H1 (cell line): ENCODE measurements at regions not wholly inside any gene's neighbourhood (a gene's known extent, or its start where the extent isn't known, plus 50 kb on each side); places are given as distances from the start of the nearest gene placed in this dataset.

Experiments used
- CTCF ChIA-PET: fragments of 300-600 bp; sonication (Branson Sonifier 250); formaldehyde crosslinking; loops from one replicate; lab custom pipeline; 2021; ENCODE audit not compliant: partially characterized antibody; lab: Charles Lee
- POLR2A ChIA-PET: fragments of 300-600 bp; sonication (Branson Sonifier 250); formaldehyde crosslinking; loops from one replicate; lab custom pipeline; 2021; ENCODE audit warnings: inconsistent platforms; ENCODE audit not compliant: partially characterized antibody; lab: Charles Lee
- DNase-seq, 2 experiments: peaks; one replicate each; pipeline versions ENCODE4 v3.0.0 to v3.0.0-alpha.2; 2010 to 2022; ENCODE audit warnings: low spot score in 2 of 2, low read depth in 1 of 2, mixed read lengths in 1 of 2
- FAIRE-seq: peaks from 2 replicates; lab custom pipeline; 2011; peaks lifted over from hg19 to GRCh38; lab: Jason Lieb, UNC
- H2AFZ ChIP-seq: 2 replicates; pipeline ENCODE4 v1.8.1; 2012; ENCODE audit warnings: low read length, inconsistent platforms
- H2AK5ac ChIP-seq: 2 replicates; pipeline ENCODE4 v1.6.1; 2013; ENCODE audit warnings: low read depth, low read length
- H2BK120ac ChIP-seq: replicated peaks from 2 replicates; pipeline ENCODE3; 2013; ENCODE audit warnings: low read depth, low read length, inconsistent platforms
- H2BK12ac ChIP-seq: 2 replicates; pipeline ENCODE4 v1.6.1; 2013; ENCODE audit warnings: low read depth, low read length
- H2BK15ac ChIP-seq: 2 replicates; pipeline ENCODE4 v1.6.1; 2013; ENCODE audit warnings: low read length
- H2BK20ac ChIP-seq: 2 replicates; pipeline ENCODE4 v1.6.1; 2013; ENCODE audit warnings: low read length
- H2BK5ac ChIP-seq: 2 replicates; pipeline ENCODE4 v1.6.1; 2013; ENCODE audit warnings: low read depth, low read length
- H3K14ac ChIP-seq: 2 replicates; pipeline ENCODE4 v1.6.1; 2013; ENCODE audit warnings: inconsistent platforms; ENCODE audit not compliant: insufficient read length
- H3K18ac ChIP-seq: 2 replicates; pipeline ENCODE4 v1.6.1; 2013; ENCODE audit warnings: low read length; ENCODE audit errors: extremely low read depth
- H3K23ac ChIP-seq: 2 replicates; pipeline ENCODE4 v1.6.1; 2013; ENCODE audit warnings: inconsistent platforms; ENCODE audit not compliant: insufficient read length
- H3K23me2 ChIP-seq: 2 replicates; pipeline ENCODE4 v1.6.1; 2013; ENCODE audit warnings: low read depth, low read length
- H3K27ac ChIP-seq: 2 replicates; pipeline ENCODE4 v1.6.1; 2011; ENCODE audit warnings: low read depth, low read length, inconsistent platforms
- H3K27me3 ChIP-seq, 4 experiments: replicated peaks in 1 of 4; 1 replicate in 1 of 4; 2 replicates in 3 of 4; pipeline versions ENCODE4 v1.6.1 to v1.8.1; 2011 to 2013; ENCODE audit warnings: low read length in 3 of 4, mild to moderate bottlenecking in 3 of 4, inconsistent platforms in 2 of 4, mixed read lengths in 2 of 4, moderate library complexity in 1 of 4; ENCODE audit not compliant: control insufficient read depth in 3 of 4, insufficient read depth in 3 of 4; ENCODE audit errors: extremely low read depth in 1 of 4
- H3K36me3 ChIP-seq, 4 experiments: 2 replicates each; pipeline versions ENCODE4 v1.6.1 to v1.8.1; 2011 to 2013; ENCODE audit warnings: mild to moderate bottlenecking in 4 of 4, low read length in 3 of 4, moderate library complexity in 2 of 4, control low read depth in 1 of 4, inconsistent platforms in 1 of 4; ENCODE audit not compliant: insufficient read depth in 4 of 4, control insufficient read depth in 2 of 4
- H3K4ac ChIP-seq: replicated peaks from 2 replicates; pipeline ENCODE3; 2013; ENCODE audit warnings: low read length, low read depth, mixed read lengths, inconsistent platforms; ENCODE audit not compliant: insufficient read length
- H3K4me1 ChIP-seq, 4 experiments: replicated peaks in 1 of 4; 1 replicate in 1 of 4; 2 replicates in 3 of 4; pipeline versions ENCODE4 v1.6.1 to v1.8.1; 2011 to 2013; ENCODE audit warnings: low read length in 3 of 4, inconsistent platforms in 2 of 4, mixed read lengths in 1 of 4; ENCODE audit not compliant: insufficient read depth in 4 of 4, control insufficient read depth in 3 of 4
- H3K4me2 ChIP-seq, 2 experiments: 2 replicates each; pipeline versions ENCODE4 v1.6.1 to v1.8.1; 2011 to 2013; ENCODE audit warnings: low read depth in 2 of 2, low read length in 2 of 2, control low read depth in 1 of 2, inconsistent platforms in 1 of 2, mild to moderate bottlenecking in 1 of 2; ENCODE audit not compliant: insufficient read depth in 1 of 2
- H3K4me3 ChIP-seq, 4 experiments: fragments of 200-600, 300-600 bp in 1 of 4; sonication (generic), shearing (Covaris generic), sonication (Bioruptor Twin) in 1 of 4; 2 replicates each; pipeline versions ENCODE4 v1.5.1 to v1.8.1; 2011 to 2016; ENCODE audit warnings: low read length in 4 of 4, low read depth in 3 of 4, control low read depth in 2 of 4, inconsistent platforms in 2 of 4, mild to moderate bottlenecking in 2 of 4, mixed read lengths in 1 of 4, moderate library complexity in 1 of 4; ENCODE audit not compliant: insufficient read depth in 2 of 4; ENCODE audit errors: extremely low read depth in 1 of 4
- H3K56ac ChIP-seq: replicated peaks from 2 replicates; pipeline ENCODE3; 2013; ENCODE audit warnings: low read depth, mild to moderate bottlenecking, mixed read lengths, low read length, inconsistent platforms; ENCODE audit not compliant: insufficient read length
- H3K79me1 ChIP-seq: 2 replicates; pipeline ENCODE4 v1.6.1; 2013; ENCODE audit warnings: low read depth, low read length, control low read depth
- H3K79me2 ChIP-seq, 2 experiments: 2 replicates each; pipeline versions ENCODE4 v1.6.1 to v1.8.1; 2012 to 2013; ENCODE audit warnings: low read length in 2 of 2, mild to moderate bottlenecking in 2 of 2, inconsistent platforms in 1 of 2; ENCODE audit not compliant: insufficient read depth in 2 of 2, control insufficient read depth in 1 of 2
- H3K9ac ChIP-seq, 4 experiments: replicated peaks in 1 of 4; 1 replicate in 1 of 4; 2 replicates in 3 of 4; pipeline versions ENCODE4 v1.6.1 to v1.8.1; 2011 to 2013; ENCODE audit warnings: low read depth in 3 of 4, low read length in 3 of 4, control low read depth in 2 of 4, mild to moderate bottlenecking in 2 of 4, moderate library complexity in 2 of 4, inconsistent platforms in 1 of 4; ENCODE audit errors: extremely low read depth in 1 of 4
- H3K9me3 ChIP-seq, 2 experiments: 2 replicates each; pipeline versions ENCODE4 v1.6.1 to v1.8.1; 2012 to 2013; ENCODE audit warnings: mild to moderate bottlenecking in 2 of 2, moderate library complexity in 2 of 2, control low read depth in 1 of 2, inconsistent platforms in 1 of 2, low read depth in 1 of 2, low read length in 1 of 2, mixed read lengths in 1 of 2; ENCODE audit not compliant: insufficient read depth in 2 of 2
- H4K20me1 ChIP-seq, 2 experiments: replicated peaks in 1 of 2; 2 replicates each; pipeline versions ENCODE3 to v1.8.1; 2011 to 2013; ENCODE audit warnings: inconsistent platforms in 2 of 2, low read length in 2 of 2, mild to moderate bottlenecking in 1 of 2; ENCODE audit not compliant: insufficient read depth in 2 of 2, control insufficient read depth in 1 of 2
- H4K5ac ChIP-seq: 2 replicates; pipeline ENCODE4 v1.6.1; 2013; ENCODE audit warnings: low read length, low read depth, mixed read lengths, inconsistent platforms; ENCODE audit not compliant: insufficient read length
- H4K8ac ChIP-seq: 2 replicates; pipeline ENCODE4 v1.8.0; 2013; ENCODE audit warnings: mild to moderate bottlenecking, moderate library complexity, low read length, inconsistent platforms; ENCODE audit not compliant: insufficient read depth; ENCODE audit errors: extremely low read depth
- H4K91ac ChIP-seq: replicated peaks from 2 replicates; pipeline ENCODE3; 2013; ENCODE audit warnings: low read length, mixed read lengths, inconsistent platforms; ENCODE audit not compliant: insufficient read length
- CHD2 ChIP-seq: IDR thresholded peaks from 2 replicates; pipeline ENCODE4 v1.6.1; 2012; ENCODE audit warnings: low read length, improper control_type of control experiment
- EGR1 ChIP-seq: IDR thresholded peaks from 2 replicates; pipeline ENCODE4 v1.6.1; 2011; ENCODE audit warnings: low read depth, low read length, borderline replicate concordance
- GABPA ChIP-seq: IDR thresholded peaks from 2 replicates; pipeline ENCODE4 v1.6.1; 2011; ENCODE audit warnings: mild to moderate bottlenecking, low read length, moderate library complexity, borderline replicate concordance; ENCODE audit not compliant: insufficient read depth
- GTF2F1 ChIP-seq: IDR thresholded peaks from 2 replicates; pipeline ENCODE4 v1.6.1; 2012; ENCODE audit warnings: low read depth, low read length, improper control_type of control experiment, borderline replicate concordance
- POLR2A ChIP-seq, 2 experiments: IDR thresholded peaks; 1 replicate in 1 of 2; 2 replicates in 1 of 2; pipeline ENCODE4 v1.6.1; 2011; ENCODE audit warnings: low read depth in 2 of 2, low read length in 2 of 2, mild to moderate bottlenecking in 2 of 2; ENCODE audit errors: control extremely low read depth in 1 of 2
- TBP ChIP-seq: IDR thresholded peaks from 2 replicates; pipeline ENCODE4 v1.6.1; 2011; ENCODE audit warnings: low read depth, low read length, improper control_type of control experiment
- WGBS, 2 experiments: shearing (Covaris generic) in 1 of 2; methylation state at CpG; one replicate each; pipeline versions ENCODE4 v1.1.6 to v1.1.7; 2013 to 2015; ENCODE audit warnings: low lambda C conversion rate in 2 of 2, mixed read lengths in 2 of 2, inconsistent platforms in 1 of 2, low coverage in 1 of 2, missing lambda C conversion rate in 1 of 2; ENCODE audit not compliant: insufficient replicate concordance in 2 of 2, insufficient coverage in 1 of 2, insufficient read length in 1 of 2; ENCODE audit errors: extremely low coverage in 1 of 2, missing lambda C conversion rate in 1 of 2; 5-methylcytosine and 5-hydroxymethylcytosine counted together

DNA sequence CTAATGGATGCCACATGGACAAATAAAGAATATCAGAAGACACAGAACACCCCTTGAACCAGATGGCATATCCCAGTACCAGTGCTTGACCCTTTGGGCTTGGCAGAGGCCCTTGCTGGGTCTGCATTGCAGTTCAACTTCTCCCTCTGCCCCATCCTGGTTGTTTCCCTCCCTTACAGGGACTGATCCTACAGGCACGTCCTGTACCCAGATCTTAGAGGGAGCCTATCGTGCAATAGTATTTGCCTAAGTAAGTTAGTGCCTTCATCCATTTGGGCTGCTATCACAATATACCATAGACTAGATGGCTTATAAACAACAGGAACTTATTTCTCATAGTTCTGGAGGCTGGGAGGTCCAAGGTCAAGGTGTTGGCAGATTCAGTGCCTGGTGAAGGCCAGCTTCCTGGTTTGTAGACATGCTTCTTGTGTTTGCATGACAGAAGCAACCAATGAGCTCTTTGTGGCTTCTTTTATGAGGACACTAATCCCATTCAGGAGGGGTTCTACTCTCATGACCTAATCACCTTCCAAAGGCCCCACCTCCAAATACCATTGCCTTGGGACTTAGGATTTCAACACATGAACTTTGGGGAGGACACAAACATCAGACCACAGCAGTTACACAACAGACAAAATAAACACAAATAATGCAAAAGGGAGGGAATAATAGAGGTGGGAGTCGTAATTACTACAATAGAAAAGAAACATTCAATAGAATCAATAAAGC, 146.5 kb upstream of the MSX1 start:
- Histone ChIP-seq H3K79me1 (no peaks in the 10 kb centered on the region), H3K14ac (no peak overlapping the region), H3K36me3 (no peaks in the 10 kb centered on the region), H2BK15ac (no peak overlapping the region), H3K18ac (no peak overlapping the region), H3K4me3 (no peak overlapping the region), H3K27me3 (peaks cover 0 to 3% (median 2%) of the 10 kb centered on the region in 4 experiments; a peak in 3 of 7 replicates), H3K4ac (no peak overlapping the region), H3K23me2 (no peaks in the 10 kb centered on the region), H3K4me1 (peaks cover 0 to 4% (median 0%) of the 10 kb centered on the region in 4 experiments; a peak in 1 of 7 replicates), H2BK20ac (no peak overlapping the region), H3K27ac (no peak overlapping the region), H3K9ac (no peak overlapping the region), H3K23ac (no peak overlapping the region), H3K4me2 (no peak overlapping the region), H3K56ac (no peak overlapping the region), H2BK120ac (no peak overlapping the region), H2AK5ac (no peak overlapping the region), H3K79me2 (no peaks in the 10 kb centered on the region), H2BK12ac (no peak overlapping the region), H4K8ac (no peak overlapping the region), H2BK5ac (no peak overlapping the region), H3K9me3 (no peaks in the 10 kb centered on the region), H2AFZ (no peak overlapping the region), H4K5ac (no peak overlapping the region), H4K20me1 (peaks cover 2 to 3% of the 10 kb centered on the region in 2 experiments), H4K91ac (no peak overlapping the region)
- FAIRE-seq (peak; percentile 84), DNase-seq (no peak)
- ChIA-PET CTCF (interaction anchor here (1.3 to 1.6 kb wide), 3 partner anchors 8 to 34 kb away, joined by 3 to 7 read pairs (median 5); no protein-coding TSS in a partner anchor), POLR2A (interaction anchor here (0.5 to 1.6 kb wide), 2 partner anchors 14 to 143 kb away, joined by 3 read pairs; no protein-coding TSS in a partner anchor)
- TF ChIP-seq CHD2 (no peak), TBP (no peak), EGR1 (no peak), GTF2F1 (no peak), POLR2A (IDR thresholded peaks at IDR 0.05; ENCODE audit: control extremely low read depth in 1 of 2, low read depth in 2 of 2, low read length in 2 of 2) (no peak), GABPA (no peak)
- 94% methylated on average over 3 of the region's 3 CpGs; no CpG with 5 or more reads in 1 of the 2 experiments for WGBS, 2 experiments
